ENCODE measurements at regions not wholly inside any gene's neighbourhood (a gene's known extent, or its start where the extent isn't known, plus 50 kb on each side); places are given as distances from the start of the nearest gene placed in this dataset.

GRCh38 chr16:51916231-51916630 lies 630.7 kb downstream of the TOX3 start:
- TF ChIP-seq CTCF (IDR thresholded peaks at IDR 0.05) (no peak), POLR2A (IDR thresholded peaks at IDR 0.05) (no peak), POLR2AphosphoS5 (IDR thresholded peaks at IDR 0.05; ENCODE audit: insufficient read depth in 1 of 2, low read depth in 1 of 2) (no peak)

Measured in vagina (tissue), 2 donors.